Neural cell (in vitro differentiated cells): ENCODE measurements at regions not wholly inside any gene's neighbourhood (a gene's known extent, or its start where the extent isn't known, plus 50 kb on each side); places are given as distances from the start of the nearest gene placed in this dataset.

Experiments
- H2AFZ ChIP-seq: fragments of 200-600, 300-800 bp; sonication (generic), shearing (Covaris generic); 2 replicates; pipeline ENCODE4 v1.6.0; 2014; ENCODE audit warnings: low read depth, mild to moderate bottlenecking, antibody characterized with exemption, low read length, moderate library complexity
- H3F3A ChIP-seq: fragments of 200-600 bp; shearing (Covaris generic); 2 replicates; pipeline ENCODE4 v1.6.1; 2016; ENCODE audit warnings: mild to moderate bottlenecking, moderate library complexity, mixed read lengths, antibody characterized with exemption, low read length; ENCODE audit not compliant: insufficient read depth, poor library complexity, severe bottlenecking
- H3K27ac ChIP-seq: fragments of 200-600, 300-800 bp; sonication (generic), shearing (Covaris generic); 2 replicates; pipeline ENCODE4 v1.5.1; 2014; ENCODE audit warnings: mild to moderate bottlenecking, low read length, moderate library complexity
- H3K27me3 ChIP-seq: fragments of 300-800, 200-600 bp; sonication (generic), shearing (Covaris generic); 2 replicates; pipeline ENCODE4 v1.6.0; 2014; ENCODE audit warnings: mild to moderate bottlenecking, low read depth, low read length, moderate library complexity; ENCODE audit not compliant: insufficient read depth
- H3K36me3 ChIP-seq: fragments of 300-800, 200-600 bp; sonication (generic), shearing (Covaris generic); 2 replicates; pipeline ENCODE4 v1.5.1; 2014; ENCODE audit warnings: mild to moderate bottlenecking, antibody characterized with exemption, low read length, moderate library complexity; ENCODE audit not compliant: insufficient read depth
- H3K4me2 ChIP-seq: fragments of 300-800, 200-600 bp; sonication (generic), shearing (Covaris generic); 2 replicates; pipeline ENCODE4 v1.6.0; 2014; ENCODE audit warnings: mild to moderate bottlenecking, low read length
- H3K4me3 ChIP-seq: fragments of 300-800, 200-600 bp; sonication (generic), shearing (Covaris generic); 2 replicates; pipeline ENCODE4 v1.5.1; 2014; ENCODE audit warnings: mild to moderate bottlenecking, low read length, moderate library complexity
- H3K79me2 ChIP-seq: fragments of 200-600 bp; shearing (Covaris generic); replicated peaks from 2 replicates; pipeline ENCODE4 v1.6.0; 2014; ENCODE audit warnings: mild to moderate bottlenecking, low read length, moderate library complexity; ENCODE audit not compliant: insufficient read depth
- H3K9ac ChIP-seq: fragments of 300-800, 200-600 bp; sonication (generic), shearing (Covaris generic); 2 replicates; pipeline ENCODE4 v1.6.1; 2016; ENCODE audit warnings: mild to moderate bottlenecking, low read length, mixed read lengths
- H3K9me2 ChIP-seq: fragments of 200-600 bp; shearing (Covaris generic); 2 replicates; pipeline ENCODE4 v1.6.1; 2016; ENCODE audit warnings: mild to moderate bottlenecking, low read length, mixed read lengths; ENCODE audit not compliant: insufficient read depth
- H3K9me3 ChIP-seq: fragments of 200-600, 300-800 bp; sonication (generic), shearing (Covaris generic); 2 replicates; pipeline ENCODE4 v1.6.1; 2016; ENCODE audit warnings: mild to moderate bottlenecking, mixed run types, low read length, moderate library complexity, mixed read lengths
- H4K20me1 ChIP-seq: fragments of 200-600 bp; shearing (Covaris generic); 2 replicates; pipeline ENCODE4 v1.6.1; 2016; ENCODE audit warnings: mild to moderate bottlenecking, mixed run types; ENCODE audit not compliant: insufficient read depth
- EP300 ChIP-seq: fragments of 450-650 bp; conservative IDR thresholded peaks from 2 replicates; pipeline ENCODE4 v1.6.1; 2014; ENCODE audit warnings: antibody characterized with exemption, mild to moderate bottlenecking, moderate library complexity; ENCODE audit not compliant: poor library complexity, severe bottlenecking
- EZH2 ChIP-seq: fragments of 200-600, 300-800 bp; shearing (Covaris generic), sonication (generic); IDR thresholded peaks from 2 replicates; pipeline ENCODE4 v1.6.1; 2014; ENCODE audit warnings: antibody characterized with exemption, low read length, borderline replicate concordance, mild to moderate bottlenecking; ENCODE audit not compliant: insufficient read depth, poor library complexity, severe bottlenecking
- MXI1 ChIP-seq: fragments of 450-650 bp; conservative IDR thresholded peaks from 2 replicates; pipeline ENCODE4 v1.6.1; 2014; ENCODE audit warnings: antibody characterized with exemption, mild to moderate bottlenecking; ENCODE audit not compliant: poor library complexity, severe bottlenecking
- POLR2AphosphoS5 ChIP-seq: IDR thresholded peaks from 2 replicates; pipeline ENCODE4 v1.6.1; 2012
- RAD21 ChIP-seq: fragments of 450-650 bp; conservative IDR thresholded peaks from 2 replicates; pipeline ENCODE4 v1.6.1; 2014; ENCODE audit warnings: antibody characterized with exemption, mild to moderate bottlenecking, moderate library complexity
- SMC3 ChIP-seq: fragments of 450-650 bp; conservative IDR thresholded peaks from 2 replicates; pipeline ENCODE4 v1.6.1; 2014; ENCODE audit warnings: antibody characterized with exemption, mild to moderate bottlenecking, moderate library complexity; ENCODE audit not compliant: poor library complexity
- TAF1 ChIP-seq: IDR thresholded peaks from 2 replicates; pipeline ENCODE4 v1.6.1; 2012; ENCODE audit warnings: low read depth
- TF ChIP-seq, protein P1 (sequence below): fragments of 450-650 bp; IDR thresholded peaks from 2 replicates; pipeline ENCODE4 v1.5.1; 2014; ENCODE audit warnings: antibody characterized with exemption, mild to moderate bottlenecking, moderate library complexity; ENCODE audit not compliant: poor library complexity, severe bottlenecking
- TF ChIP-seq, protein P2 (sequence below): IDR thresholded peaks from 2 replicates; pipeline ENCODE4 v1.6.1; 2012; ENCODE audit warnings: borderline replicate concordance

DNA sequence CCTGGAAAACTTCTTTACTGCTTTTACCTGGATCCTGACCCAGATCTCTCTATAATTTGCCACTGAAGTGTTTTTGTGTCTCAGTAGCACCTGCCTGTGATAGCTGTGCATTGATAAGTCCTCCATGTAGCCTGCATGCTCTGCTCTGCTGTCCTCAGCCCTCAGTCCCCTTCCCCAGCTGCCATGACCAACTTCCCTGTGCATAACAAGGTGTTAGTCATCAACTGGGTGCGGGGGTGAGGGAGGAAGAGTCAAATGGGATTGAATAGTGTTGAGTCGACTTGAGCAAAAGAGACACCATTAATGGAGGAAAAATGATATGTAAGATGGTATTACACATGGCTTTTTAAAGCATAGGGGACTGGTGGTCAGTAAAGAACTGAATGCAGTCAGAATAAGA lies 92.2 kb upstream of the PLET1 start:
- Histone ChIP-seq H3K79me2 (no peaks in the 10 kb centered on the region), H3F3A (no peaks in the 10 kb centered on the region), H3K9ac (no peak overlapping the region), H3K4me2 (no peak overlapping the region), H3K9me2 (no peaks in the 10 kb centered on the region), H3K4me3 (no peak overlapping the region), H2AFZ (no peak overlapping the region), H4K20me1 (no peaks in the 10 kb centered on the region), H3K36me3 (no peaks in the 10 kb centered on the region), H3K27me3 (no peaks in the 10 kb centered on the region), H3K27ac (no peak overlapping the region), H3K9me3 (no peaks in the 10 kb centered on the region)
- TF ChIP-seq EP300 (no peak), TAF1 (no peak), MXI1 (no peak), POLR2AphosphoS5 (no peak), SMC3 (no peak), RAD21 (no peak), EZH2 (no peak)
- TF ChIP-seq, protein P1, sequence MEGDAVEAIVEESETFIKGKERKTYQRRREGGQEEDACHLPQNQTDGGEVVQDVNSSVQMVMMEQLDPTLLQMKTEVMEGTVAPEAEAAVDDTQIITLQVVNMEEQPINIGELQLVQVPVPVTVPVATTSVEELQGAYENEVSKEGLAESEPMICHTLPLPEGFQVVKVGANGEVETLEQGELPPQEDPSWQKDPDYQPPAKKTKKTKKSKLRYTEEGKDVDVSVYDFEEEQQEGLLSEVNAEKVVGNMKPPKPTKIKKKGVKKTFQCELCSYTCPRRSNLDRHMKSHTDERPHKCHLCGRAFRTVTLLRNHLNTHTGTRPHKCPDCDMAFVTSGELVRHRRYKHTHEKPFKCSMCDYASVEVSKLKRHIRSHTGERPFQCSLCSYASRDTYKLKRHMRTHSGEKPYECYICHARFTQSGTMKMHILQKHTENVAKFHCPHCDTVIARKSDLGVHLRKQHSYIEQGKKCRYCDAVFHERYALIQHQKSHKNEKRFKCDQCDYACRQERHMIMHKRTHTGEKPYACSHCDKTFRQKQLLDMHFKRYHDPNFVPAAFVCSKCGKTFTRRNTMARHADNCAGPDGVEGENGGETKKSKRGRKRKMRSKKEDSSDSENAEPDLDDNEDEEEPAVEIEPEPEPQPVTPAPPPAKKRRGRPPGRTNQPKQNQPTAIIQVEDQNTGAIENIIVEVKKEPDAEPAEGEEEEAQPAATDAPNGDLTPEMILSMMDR = no peak
- TF ChIP-seq, protein P2, sequence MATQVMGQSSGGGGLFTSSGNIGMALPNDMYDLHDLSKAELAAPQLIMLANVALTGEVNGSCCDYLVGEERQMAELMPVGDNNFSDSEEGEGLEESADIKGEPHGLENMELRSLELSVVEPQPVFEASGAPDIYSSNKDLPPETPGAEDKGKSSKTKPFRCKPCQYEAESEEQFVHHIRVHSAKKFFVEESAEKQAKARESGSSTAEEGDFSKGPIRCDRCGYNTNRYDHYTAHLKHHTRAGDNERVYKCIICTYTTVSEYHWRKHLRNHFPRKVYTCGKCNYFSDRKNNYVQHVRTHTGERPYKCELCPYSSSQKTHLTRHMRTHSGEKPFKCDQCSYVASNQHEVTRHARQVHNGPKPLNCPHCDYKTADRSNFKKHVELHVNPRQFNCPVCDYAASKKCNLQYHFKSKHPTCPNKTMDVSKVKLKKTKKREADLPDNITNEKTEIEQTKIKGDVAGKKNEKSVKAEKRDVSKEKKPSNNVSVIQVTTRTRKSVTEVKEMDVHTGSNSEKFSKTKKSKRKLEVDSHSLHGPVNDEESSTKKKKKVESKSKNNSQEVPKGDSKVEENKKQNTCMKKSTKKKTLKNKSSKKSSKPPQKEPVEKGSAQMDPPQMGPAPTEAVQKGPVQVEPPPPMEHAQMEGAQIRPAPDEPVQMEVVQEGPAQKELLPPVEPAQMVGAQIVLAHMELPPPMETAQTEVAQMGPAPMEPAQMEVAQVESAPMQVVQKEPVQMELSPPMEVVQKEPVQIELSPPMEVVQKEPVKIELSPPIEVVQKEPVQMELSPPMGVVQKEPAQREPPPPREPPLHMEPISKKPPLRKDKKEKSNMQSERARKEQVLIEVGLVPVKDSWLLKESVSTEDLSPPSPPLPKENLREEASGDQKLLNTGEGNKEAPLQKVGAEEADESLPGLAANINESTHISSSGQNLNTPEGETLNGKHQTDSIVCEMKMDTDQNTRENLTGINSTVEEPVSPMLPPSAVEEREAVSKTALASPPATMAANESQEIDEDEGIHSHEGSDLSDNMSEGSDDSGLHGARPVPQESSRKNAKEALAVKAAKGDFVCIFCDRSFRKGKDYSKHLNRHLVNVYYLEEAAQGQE = no peak

DNA sequence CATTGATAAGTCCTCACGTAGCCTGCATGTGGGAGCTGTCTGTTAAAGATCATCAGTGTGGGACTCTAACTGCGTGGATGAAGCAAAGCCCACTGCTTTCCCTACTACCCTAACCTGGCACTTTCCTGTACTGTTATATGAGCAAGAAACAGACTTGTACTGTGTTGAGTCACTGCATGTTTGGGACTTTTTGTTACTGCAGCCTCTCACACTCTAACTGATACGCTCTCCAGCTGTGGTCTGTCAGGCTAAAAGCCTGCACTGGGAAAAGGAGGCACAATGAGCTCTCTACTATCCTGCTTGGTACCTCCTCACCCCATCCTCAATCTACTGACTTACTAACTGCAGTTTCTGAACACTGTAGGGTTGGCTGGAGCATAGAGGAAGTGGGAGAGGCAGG lies 93.7 kb upstream of the PLET1 start:
- Histone ChIP-seq H3K9me3 (no peaks in the 10 kb centered on the region), H3K27ac (no peak overlapping the region), H3K4me3 (no peak overlapping the region), H3K27me3 (no peaks in the 10 kb centered on the region), H3K36me3 (no peaks in the 10 kb centered on the region), H3K9me2 (no peaks in the 10 kb centered on the region), H3K4me2 (no peak overlapping the region), H4K20me1 (no peaks in the 10 kb centered on the region), H3K79me2 (no peaks in the 10 kb centered on the region), H3K9ac (no peak overlapping the region), H2AFZ (no peak overlapping the region), H3F3A (no peaks in the 10 kb centered on the region)
- TF ChIP-seq EZH2 = no peak
- TF ChIP-seq, protein P1 = no peak
- TF ChIP-seq, protein P2 = no peak
- TF ChIP-seq RAD21 = no peak
- TF ChIP-seq MXI1 = no peak
- TF ChIP-seq TAF1 = no peak
- TF ChIP-seq POLR2AphosphoS5 = no peak
- TF ChIP-seq SMC3 = no peak
- no peak for TF ChIP-seq EP300
